ENCODE measurements at regions not wholly inside any gene's neighbourhood (a gene's known extent, or its start where the extent isn't known, plus 50 kb on each side); places are given as distances from the start of the nearest gene placed in this dataset.
A peak's percentile ranks its signal among the peaks of the same experiment; 100 is the strongest.
"Not testable (repeated sequence)": the region's sequence is repeated elsewhere in the genome, so short reads cannot be mapped to it uniquely, and the experiment has no call there.

- not testable (repeated sequence) for DNase-seq (ENCODE audit: low read depth)
Measured at GRCh38 chr11:112539281-112539555, 278.6 kb upstream of the PLET1 start.

GRCh38 chr11:112539741-112540140 lies 279.1 kb upstream of the PLET1 start:
- DNase-seq (ENCODE audit: low read depth): no peak

GRCh38 chr11:112540261-112540660 lies 279.6 kb upstream of the PLET1 start:
- DNase-seq (ENCODE audit: low read depth): no peak

- DNase-seq (ENCODE audit: low read depth): no peak
Measured at GRCh38 chr11:112541140-112542046, 280.7 kb upstream of the PLET1 start.

- DNase-seq (ENCODE audit: low read depth): no peak
Measured at GRCh38 chr11:112542479-112542878, 281.8 kb upstream of the PLET1 start.

GRCh38 chr11:112543390-112543789 lies 282.7 kb upstream of the PLET1 start:
- no peak for DNase-seq (ENCODE audit: low read depth)

GRCh38 chr11:112548641-112549040 lies 288.0 kb upstream of the PLET1 start:
- DNase-seq (ENCODE audit: low read depth): no peak

GRCh38 chr11:112553205-112553731 lies 292.6 kb upstream of the PLET1 start:
- no peak for DNase-seq (ENCODE audit: low read depth)

GRCh38 chr11:112554586-112554985 lies 293.9 kb upstream of the PLET1 start:
- DNase-seq (ENCODE audit: low read depth): no peak

GRCh38 chr11:112555491-112556364 lies 295.1 kb upstream of the PLET1 start:
- DNase-seq (ENCODE audit: low read depth): peak; percentile 44

GRCh38 chr11:112558691-112559090 lies 298.0 kb upstream of the PLET1 start:
- DNase-seq (ENCODE audit: low read depth): no peak

- DNase-seq (ENCODE audit: low read depth): no peak
Measured at GRCh38 chr11:112563808-112564207, 303.1 kb upstream of the PLET1 start.

- DNase-seq (ENCODE audit: low read depth): peak; percentile 19
Measured at GRCh38 chr11:112564228-112564955, 303.7 kb upstream of the PLET1 start.

- DNase-seq (ENCODE audit: low read depth): no peak
Measured at GRCh38 chr11:112565551-112565950, 304.9 kb upstream of the PLET1 start.

GRCh38 chr11:112566124-112566523 lies 305.5 kb upstream of the PLET1 start:
- no peak for DNase-seq (ENCODE audit: low read depth)

- no peak for DNase-seq (ENCODE audit: low read depth)
Measured at GRCh38 chr11:112570333-112570732, 309.7 kb upstream of the PLET1 start.

GRCh38 chr11:112579282-112579681 lies 318.6 kb upstream of the PLET1 start:
- DNase-seq (ENCODE audit: low read depth): no peak

GRCh38 chr11:112580864-112581263 lies 320.2 kb upstream of the PLET1 start:
- DNase-seq (ENCODE audit: low read depth): no peak

- no peak for DNase-seq (ENCODE audit: low read depth)
Measured at GRCh38 chr11:112581747-112582146, 321.1 kb upstream of the PLET1 start.

GRCh38 chr11:112582366-112582765 lies 321.7 kb upstream of the PLET1 start:
- no peak for DNase-seq (ENCODE audit: low read depth)

- DNase-seq (ENCODE audit: low read depth): no peak
Measured at GRCh38 chr11:112583261-112583893, 322.7 kb upstream of the PLET1 start.

GRCh38 chr11:112584672-112585071 lies 324.0 kb upstream of the PLET1 start:
- DNase-seq (ENCODE audit: low read depth): peak; percentile 5
